DND-41 (cell line): ENCODE measurements at regions not wholly inside any gene's neighbourhood (a gene's known extent, or its start where the extent isn't known, plus 50 kb on each side); places are given as distances from the start of the nearest gene placed in this dataset.

Experiments
- ATAC-seq: fragments of 200-7000 bp; cut with Tn5 transposase; 3 replicates; pipeline ENCODE4 v1.9.1; 2021; ENCODE audit warnings: low read depth; ENCODE audit not compliant: insufficient read depth
- DNase-seq: peaks from one replicate; pipeline ENCODE4 v3.0.0-alpha.2; 2020
- H2AFZ ChIP-seq: 2 replicates; pipeline ENCODE4 v1.6.0; 2012; ENCODE audit warnings: low read depth, low read length
- H3K27ac ChIP-seq: 2 replicates; pipeline ENCODE4 v1.5.1; 2012; ENCODE audit warnings: low read length, inconsistent platforms
- H3K27me3 ChIP-seq: fragments of 200-600 bp; sonication (generic); 2 replicates; pipeline ENCODE4 v1.6.0; 2012; ENCODE audit warnings: low read length, mild to moderate bottlenecking, inconsistent platforms; ENCODE audit not compliant: insufficient read depth, poor library complexity
- H3K36me3 ChIP-seq: 2 replicates; pipeline ENCODE4 v1.5.1; 2012; ENCODE audit warnings: low read length, inconsistent platforms; ENCODE audit not compliant: insufficient read depth
- H3K4me1 ChIP-seq: 2 replicates; pipeline ENCODE4 v1.5.1; 2012; ENCODE audit warnings: mild to moderate bottlenecking, low read length; ENCODE audit not compliant: insufficient read depth
- H3K4me2 ChIP-seq: 2 replicates; pipeline ENCODE4 v1.6.0; 2012; ENCODE audit warnings: mild to moderate bottlenecking, moderate library complexity, low read length, inconsistent platforms; ENCODE audit not compliant: insufficient read depth
- H3K4me3 ChIP-seq, 2 experiments: fragments of 200-600 bp in 1 of 2; shearing (Covaris generic) in 1 of 2; 2 replicates each; pipeline ENCODE4 v1.5.1; 2012 to 2016; ENCODE audit warnings: inconsistent platforms in 2 of 2, low read length in 2 of 2, mild to moderate bottlenecking in 2 of 2, low read depth in 1 of 2, moderate library complexity in 1 of 2
- H3K79me2 ChIP-seq: 2 replicates; pipeline ENCODE4 v1.6.0; 2012; ENCODE audit warnings: low read length, inconsistent platforms; ENCODE audit not compliant: insufficient read depth
- H3K9ac ChIP-seq: 2 replicates; pipeline ENCODE4 v1.6.0; 2012; ENCODE audit warnings: low read depth, mild to moderate bottlenecking, inconsistent platforms, low read length, moderate library complexity
- H3K9me3 ChIP-seq: 2 replicates; pipeline ENCODE4 v1.5.1; 2012; ENCODE audit warnings: low read length, moderate library complexity, mild to moderate bottlenecking, inconsistent platforms; ENCODE audit not compliant: insufficient read depth, severe bottlenecking
- H4K20me1 ChIP-seq: 2 replicates; pipeline ENCODE4 v1.6.0; 2012; ENCODE audit warnings: low read length; ENCODE audit not compliant: insufficient read depth
- EZH2 ChIP-seq: IDR thresholded peaks from 3 replicates; pipeline ENCODE4 v1.6.1; 2012; ENCODE audit warnings: borderline replicate concordance, low read depth, mild to moderate bottlenecking, moderate library complexity, low read length, inconsistent platforms; ENCODE audit not compliant: severe bottlenecking
- TF ChIP-seq, protein P1 (sequence below): IDR thresholded peaks from 2 replicates; pipeline ENCODE4 v1.5.1; 2012; ENCODE audit warnings: borderline replicate concordance, low read length, moderate library complexity, mild to moderate bottlenecking; ENCODE audit not compliant: poor library complexity, severe bottlenecking; ENCODE audit errors: extremely low read depth

DNA sequence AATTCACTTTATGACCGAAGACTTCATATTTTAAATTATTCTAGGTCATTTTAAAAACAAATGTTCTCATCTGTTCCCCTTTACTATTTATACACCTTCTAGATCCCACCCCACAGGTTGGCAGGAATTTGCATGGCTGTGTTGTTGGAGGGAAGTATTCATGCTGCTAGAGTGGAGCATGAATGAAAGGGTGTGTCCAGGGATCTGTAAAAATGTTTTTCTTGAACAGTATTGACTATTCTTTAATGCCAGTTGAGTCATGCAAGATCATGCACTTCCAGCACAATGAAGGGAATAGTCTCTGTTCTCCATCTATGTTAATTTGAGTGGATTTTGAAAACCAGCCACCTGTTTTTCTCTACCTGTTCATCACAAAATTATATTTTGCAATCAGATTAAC lies 52.0 kb upstream of the COL3A1 start:
- no peaks in the 10 kb centered on the region for H4K20me1 ChIP-seq
- H3K9me3 ChIP-seq: no peaks in the 10 kb centered on the region
- no peaks in the 10 kb centered on the region for H3K4me1 ChIP-seq
- H3K27ac ChIP-seq: no peak overlapping the region
- H2AFZ ChIP-seq: no peak overlapping the region
- H3K79me2 ChIP-seq: no peaks in the 10 kb centered on the region
- ATAC-seq (no peak), DNase-seq (no peak)
- no peak for TF ChIP-seq EZH2
- TF ChIP-seq, protein P1, sequence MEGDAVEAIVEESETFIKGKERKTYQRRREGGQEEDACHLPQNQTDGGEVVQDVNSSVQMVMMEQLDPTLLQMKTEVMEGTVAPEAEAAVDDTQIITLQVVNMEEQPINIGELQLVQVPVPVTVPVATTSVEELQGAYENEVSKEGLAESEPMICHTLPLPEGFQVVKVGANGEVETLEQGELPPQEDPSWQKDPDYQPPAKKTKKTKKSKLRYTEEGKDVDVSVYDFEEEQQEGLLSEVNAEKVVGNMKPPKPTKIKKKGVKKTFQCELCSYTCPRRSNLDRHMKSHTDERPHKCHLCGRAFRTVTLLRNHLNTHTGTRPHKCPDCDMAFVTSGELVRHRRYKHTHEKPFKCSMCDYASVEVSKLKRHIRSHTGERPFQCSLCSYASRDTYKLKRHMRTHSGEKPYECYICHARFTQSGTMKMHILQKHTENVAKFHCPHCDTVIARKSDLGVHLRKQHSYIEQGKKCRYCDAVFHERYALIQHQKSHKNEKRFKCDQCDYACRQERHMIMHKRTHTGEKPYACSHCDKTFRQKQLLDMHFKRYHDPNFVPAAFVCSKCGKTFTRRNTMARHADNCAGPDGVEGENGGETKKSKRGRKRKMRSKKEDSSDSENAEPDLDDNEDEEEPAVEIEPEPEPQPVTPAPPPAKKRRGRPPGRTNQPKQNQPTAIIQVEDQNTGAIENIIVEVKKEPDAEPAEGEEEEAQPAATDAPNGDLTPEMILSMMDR: no peak
- no peaks in the 10 kb centered on the region for H3K27me3 ChIP-seq
- no peaks in the 10 kb centered on the region for H3K36me3 ChIP-seq
- no peak overlapping the region for H3K4me2 ChIP-seq
- no peak overlapping the region for H3K9ac ChIP-seq
- no peak overlapping the region for H3K4me3 ChIP-seq
